ENCODE measurements at regions not wholly inside any gene's neighbourhood (a gene's known extent, or its start where the extent isn't known, plus 50 kb on each side); places are given as distances from the start of the nearest gene placed in this dataset.
"Not testable (repeated sequence)": the region's sequence is repeated elsewhere in the genome, so short reads cannot be mapped to it uniquely, and the experiment has no call there.

DNA sequence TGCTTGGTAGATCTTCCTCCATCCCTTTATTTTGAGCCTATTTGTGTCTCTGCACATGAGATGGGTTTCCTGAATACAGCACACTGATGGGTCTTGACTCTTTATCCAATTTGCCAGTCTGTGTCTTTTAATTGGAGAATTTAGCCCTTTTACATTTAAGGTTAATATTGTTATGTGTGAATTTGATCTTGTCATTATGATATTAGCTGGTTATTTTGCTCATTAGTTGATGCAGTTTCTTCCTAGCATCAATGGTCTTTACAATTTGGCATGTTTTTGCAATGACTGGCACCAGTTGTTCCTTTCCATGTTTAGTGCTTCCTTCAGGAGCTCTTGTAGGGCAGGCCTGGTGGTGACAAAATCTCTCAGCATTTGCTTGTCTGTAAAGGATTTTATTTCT lies 72.4 kb downstream of the HNRNPD start:
- DNase-seq: not testable (repeated sequence)

- no peak for DNase-seq
Observed at GRCh38 chr4:82293304-82293703, 80.5 kb downstream of the HNRNPD start.

DNA sequence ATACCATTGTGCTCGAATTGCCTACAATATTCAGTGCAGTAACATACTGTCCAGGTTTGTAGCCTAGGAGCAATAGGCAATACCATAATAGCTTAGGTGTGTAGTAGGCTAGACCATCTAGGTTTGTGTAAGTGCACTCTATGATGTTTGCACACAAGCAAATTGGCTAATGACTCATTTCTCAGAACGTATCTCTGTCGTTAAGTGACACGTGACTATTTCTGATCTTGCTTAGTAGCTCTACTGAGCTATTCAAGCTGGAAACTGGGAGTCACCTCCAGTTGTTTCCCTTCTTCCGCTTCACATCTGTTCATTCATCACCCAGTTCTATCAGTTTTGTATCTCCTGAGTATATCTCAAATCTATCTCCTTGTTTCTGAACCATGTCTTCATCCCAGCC lies 86.1 kb downstream of the HNRNPD start:
- DNase-seq: no peak

- peak; percentile 98 for DNase-seq
Observed at GRCh38 chr4:82284858-82285805, 88.7 kb downstream of the HNRNPD start.

DNA sequence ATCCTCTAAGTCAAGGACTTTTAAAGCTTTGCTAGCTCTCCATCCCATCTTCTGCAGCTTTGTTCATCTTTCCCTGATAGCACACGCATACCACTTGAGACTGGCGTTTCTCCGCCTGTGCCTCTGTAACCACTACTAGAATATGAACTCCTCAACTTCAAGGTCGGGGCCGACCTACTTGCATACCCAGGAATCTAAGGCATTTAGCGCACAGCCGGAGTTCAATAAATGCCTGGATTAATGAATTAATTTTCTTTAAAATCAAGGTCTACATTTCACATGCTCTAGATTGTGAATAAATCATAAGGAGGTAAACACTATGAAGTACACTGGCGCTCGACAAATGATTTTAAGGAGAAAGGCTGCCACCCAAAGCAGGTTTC lies 89.3 kb downstream of the HNRNPD start:
- DNase-seq: no peak

DNA sequence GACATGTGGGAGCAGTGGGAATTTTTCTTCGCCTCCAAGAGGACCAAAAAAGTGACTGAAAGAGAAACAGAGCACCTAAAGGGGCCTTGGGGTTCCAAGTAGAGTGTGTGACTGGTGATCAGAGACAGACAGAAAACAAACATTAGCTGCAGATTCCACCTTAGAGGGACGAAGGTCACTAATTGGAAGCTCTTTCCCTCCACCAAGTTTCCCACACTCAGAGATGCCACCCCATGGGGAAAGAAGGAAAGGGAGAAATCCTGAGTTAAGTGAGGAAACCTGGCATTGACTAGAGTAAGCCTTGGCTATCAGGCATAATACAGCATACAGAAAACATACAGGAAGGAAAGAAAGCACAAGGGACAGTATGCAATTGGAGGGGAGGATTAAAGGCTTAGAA lies 90.9 kb downstream of the HNRNPD start:
- DNase-seq: no peak

DNA sequence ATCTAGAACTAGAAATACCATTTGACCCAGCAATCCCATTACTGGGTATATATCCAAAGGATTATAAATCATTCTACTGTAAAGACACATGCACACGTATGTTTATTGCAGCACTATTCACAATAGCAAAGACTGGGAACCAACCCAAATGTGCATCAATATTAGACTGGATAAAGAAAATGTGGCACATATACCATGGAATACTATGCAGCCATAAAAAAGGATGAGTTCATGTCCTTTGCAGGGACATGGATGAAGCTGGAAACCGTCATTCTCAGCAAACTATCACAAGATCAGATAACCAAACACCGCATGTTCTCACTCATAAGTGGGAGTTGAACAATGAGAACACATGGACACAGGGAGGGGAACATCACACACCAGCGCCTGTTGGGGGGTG lies 94.2 kb downstream of the HNRNPD start:
- DNase-seq: not testable (repeated sequence)

GRCh38 chr4:82276332-82276640 lies 97.5 kb downstream of the HNRNPD start:
- DNase-seq: no peak

GRCh38 chr4:82275431-82276331 lies 98.1 kb downstream of the HNRNPD start:
- DNase-seq: no peak

DNA sequence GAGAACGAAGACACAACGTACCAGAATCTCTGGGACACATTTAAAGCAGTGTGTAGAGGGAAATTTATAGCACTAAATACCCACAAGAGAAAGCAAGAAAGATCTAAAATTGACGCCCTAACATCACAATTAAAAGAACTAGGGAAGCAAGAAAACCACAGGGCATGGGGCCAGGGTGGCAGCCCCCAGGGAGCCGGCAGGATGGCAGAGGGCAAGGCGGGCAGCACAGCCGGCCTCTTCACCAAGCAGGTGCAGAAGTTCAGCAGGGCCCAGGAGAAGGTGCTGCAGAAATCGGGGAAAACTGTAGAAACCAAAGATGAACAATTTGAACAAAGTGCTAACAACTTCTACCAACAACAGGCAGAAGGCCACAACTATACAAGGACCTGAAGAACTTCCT lies 99.1 kb downstream of the HNRNPD start:
- DNase-seq: not testable (repeated sequence)

DNA sequence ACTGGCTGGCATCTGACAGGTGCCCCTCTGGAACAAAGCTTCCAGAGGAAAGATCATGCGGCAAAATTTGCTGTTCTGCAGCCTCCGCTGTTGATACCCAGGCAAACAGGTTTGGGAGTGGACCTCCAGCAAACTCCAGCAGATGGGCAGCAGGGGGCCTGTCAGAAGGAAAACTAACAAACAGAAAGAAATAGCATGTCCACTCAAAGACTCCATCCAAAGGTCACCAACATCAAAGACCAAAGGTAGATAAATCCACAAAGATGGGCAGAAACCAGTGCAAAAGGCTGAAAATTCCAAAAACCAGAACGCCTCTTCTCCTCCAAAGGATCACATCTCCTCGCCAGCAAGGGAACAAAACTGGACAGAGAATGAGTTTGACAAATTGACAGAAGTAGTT lies 101.3 kb downstream of the HNRNPD start:
- DNase-seq: not testable (repeated sequence)

DNA sequence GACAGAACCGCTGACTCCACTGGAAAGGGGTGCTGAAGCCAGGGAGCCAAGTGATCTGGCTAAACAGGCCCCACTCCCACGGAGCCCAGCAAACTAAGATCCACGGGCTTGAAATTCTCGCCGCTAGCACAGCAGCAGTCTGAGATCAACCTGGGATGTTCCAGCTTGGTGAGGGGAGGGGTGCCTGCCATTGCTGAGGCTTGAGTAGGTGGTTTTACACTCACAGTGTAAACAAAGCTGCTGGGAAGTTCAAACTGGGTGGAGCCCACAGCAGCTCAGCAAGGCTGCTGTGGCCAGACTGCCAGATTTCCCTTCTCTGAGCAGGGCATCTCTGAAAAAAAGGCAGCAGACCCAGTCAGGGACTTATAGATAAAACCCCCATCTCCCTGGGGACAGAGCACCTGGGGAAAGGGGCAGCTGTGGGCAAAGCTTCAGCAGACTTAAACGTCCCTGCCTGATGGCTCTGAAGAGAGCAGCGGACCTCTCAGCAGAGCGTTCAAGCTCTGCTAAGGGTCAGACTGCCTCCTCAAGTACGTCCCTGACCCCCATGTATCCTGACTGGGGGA lies 101.8 kb downstream of the HNRNPD start:
- DNase-seq: not testable (repeated sequence)

DNA sequence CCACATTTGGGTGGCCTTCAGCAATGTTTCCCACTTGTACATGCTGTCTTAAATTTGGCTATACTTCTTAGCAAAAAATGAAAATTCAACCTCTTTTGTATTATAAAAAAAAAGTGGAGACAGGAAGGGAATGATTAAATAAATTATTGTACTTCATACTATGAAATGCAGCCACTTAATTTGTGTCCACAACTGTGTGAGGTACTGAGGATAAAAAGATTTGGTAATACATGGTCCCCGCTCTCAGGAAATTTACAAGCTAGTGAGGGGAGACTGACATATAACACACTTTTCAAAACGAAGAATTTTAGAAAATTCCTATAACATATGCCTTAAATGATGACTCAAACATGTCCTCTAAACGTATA lies 105.0 kb downstream of the HNRNPD start:
- no peak for DNase-seq

DNA sequence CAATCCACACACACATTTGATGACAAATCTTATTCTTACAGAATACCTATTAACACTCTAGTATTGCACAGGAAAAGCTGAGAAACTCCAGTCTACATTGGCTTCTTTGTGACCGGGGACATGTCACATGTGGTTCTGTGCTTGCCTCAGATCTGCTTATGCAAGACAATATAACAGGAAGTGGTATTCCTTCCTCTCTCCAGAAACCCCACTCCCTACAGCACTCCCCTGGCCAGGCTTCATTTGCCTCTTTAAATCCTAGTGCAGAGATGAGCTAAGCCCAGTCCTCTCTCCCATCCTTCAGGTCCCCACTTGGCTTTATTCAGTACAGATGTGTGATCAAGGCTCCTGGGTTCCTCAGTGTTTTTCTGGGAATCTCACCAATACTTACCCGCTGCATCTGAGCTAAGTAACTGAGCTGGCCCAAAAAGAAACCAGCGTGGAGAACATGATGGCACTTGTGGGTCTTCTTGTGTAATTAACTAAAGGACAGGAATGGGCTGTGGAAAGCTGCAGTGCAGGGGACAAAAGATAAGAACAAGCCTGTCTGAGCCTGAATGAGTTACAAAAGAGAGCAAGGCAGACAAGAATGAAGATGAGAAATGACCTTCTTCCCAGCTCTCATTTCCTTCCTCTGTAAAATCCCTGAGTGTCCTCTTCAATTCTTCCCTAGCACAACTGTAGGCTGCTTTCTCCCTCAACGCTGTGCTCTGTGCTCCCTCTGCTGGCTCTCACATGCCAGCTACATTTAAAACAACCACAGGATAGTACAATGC lies 105.6 kb downstream of the HNRNPD start:
- DNase-seq: peak; percentile 55

DNA sequence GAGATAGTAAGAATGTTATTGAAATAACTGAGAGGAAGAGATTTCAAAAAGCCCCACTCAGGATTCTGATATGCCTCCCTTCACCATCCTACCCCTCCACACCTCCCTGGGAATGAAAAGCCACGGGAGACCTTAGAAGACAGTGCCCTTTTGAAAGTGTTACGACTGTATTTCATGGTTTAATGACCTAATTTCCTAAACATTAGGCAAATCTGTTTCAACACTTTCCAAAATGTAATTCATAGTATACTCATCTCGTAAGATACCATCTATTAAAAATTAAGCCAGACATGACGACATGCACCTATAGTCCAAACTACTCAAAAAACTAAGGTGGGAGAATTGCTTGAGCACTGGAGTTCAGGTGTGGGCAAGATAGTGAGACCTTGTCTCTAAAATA lies 106.3 kb downstream of the HNRNPD start:
- DNase-seq: no peak

DNA sequence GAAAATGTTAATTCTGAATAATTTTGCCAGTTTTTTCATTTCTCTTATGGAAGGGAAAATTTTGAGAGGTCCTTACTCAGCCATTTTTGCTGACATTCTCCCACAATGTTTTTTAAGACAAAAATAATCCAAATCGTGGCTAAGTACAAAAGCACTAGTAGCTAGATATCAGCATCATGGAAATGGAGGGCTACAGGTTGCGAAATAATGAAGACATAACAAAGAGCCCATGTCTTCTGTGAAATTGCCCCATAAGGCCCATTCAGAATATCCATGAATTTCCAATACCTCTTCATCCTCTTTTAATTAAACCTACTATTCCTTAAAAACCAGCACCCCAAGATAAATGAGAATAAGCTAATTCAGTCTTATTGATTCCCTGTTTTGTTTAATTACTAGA lies 107.4 kb downstream of the HNRNPD start:
- DNase-seq: no peak

DNA sequence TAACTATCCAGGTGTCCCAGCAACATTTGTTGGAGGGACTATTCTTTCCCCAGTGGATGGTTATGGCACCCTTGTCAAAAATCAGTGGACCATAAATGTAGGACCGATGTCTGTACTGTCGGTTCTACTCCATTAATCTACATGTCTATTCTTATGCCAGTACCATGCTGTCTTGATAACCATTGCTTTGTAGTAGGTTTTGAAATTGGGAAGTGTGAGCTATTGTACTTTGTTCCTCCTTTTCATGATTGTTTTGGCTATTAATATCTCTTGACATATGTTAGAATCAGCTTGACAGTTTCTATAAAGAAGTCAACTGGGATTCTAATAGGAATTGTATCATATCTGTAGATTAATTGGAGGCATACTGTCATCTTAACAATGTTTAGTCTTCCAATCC lies 112.7 kb downstream of the HNRNPD start:
- no peak for DNase-seq

GRCh38 chr4:82260632-82261031 lies 113.2 kb downstream of the HNRNPD start:
- no peak for DNase-seq

GRCh38 chr4:82256718-82257117 lies 117.1 kb downstream of the HNRNPD start:
- no peak for DNase-seq

- DNase-seq: no peak
Observed at GRCh38 chr4:82255657-82256056, 118.1 kb downstream of the HNRNPD start.

DNA sequence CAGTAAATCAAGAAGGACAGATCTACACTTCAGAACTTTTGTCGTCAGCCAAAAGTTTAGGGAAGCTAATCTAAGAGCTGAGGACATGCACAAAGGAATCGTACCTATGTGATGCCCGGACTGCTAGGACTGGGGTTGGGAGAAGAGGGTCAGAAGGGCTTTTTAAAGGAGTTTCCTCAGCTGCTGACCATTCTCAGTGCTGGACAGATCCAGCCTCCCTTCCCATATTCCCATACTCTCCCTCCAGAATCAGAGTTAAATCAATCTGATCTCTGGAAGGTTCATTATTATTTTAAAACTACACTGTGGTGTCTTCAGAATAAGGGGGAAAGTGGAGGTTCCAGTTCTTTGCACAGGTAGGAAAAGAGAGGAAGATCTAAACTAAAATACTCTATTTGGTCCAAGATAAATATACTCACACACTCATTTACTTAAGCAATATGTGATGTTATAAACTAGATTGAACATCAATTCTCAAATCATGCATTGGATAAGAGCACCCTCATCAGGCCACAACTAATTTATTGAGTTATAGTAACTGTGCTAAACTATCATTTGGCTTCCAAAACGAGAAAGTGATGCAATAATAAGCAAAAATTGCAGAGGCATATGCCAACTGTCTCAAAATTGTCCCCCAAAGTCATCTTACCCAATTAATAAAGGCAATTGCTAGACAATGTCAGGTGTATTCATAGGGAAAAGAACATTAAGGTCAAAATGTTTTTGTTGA lies 124.7 kb downstream of the HNRNPD start:
- no peak for DNase-seq

DNA sequence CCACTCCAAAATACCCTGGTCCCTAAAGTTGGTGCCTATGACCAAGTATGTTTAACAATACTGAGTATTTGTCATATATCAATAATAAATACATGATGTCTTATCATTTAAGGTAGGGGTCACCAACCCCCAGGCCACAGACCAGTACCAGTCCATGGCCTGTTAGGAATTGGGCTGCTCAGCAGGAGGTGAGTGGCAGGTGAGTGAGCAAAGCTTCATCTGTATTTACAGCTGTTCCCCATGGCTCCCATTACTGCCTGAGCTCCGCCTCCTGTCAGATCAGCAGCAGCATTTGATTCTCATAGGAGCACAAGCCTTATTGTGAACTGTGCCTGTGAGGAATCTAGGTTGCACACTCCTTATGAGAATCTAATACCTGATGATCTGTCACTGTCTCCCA lies 126.2 kb downstream of the HNRNPD start:
- DNase-seq: no peak

Measured in fibroblast of skin of back (primary cell).